Right lobe of liver (tissue), 6 donors: ENCODE measurements at regions not wholly inside any gene's neighbourhood (a gene's known extent, or its start where the extent isn't known, plus 50 kb on each side); places are given as distances from the start of the nearest gene placed in this dataset.
A peak's percentile ranks its signal among the peaks of the same experiment; 100 is the strongest.

ENCODE experiments used
- ATAC-seq, 4 donors: fragments of 200-7000 bp; cut with Tn5 transposase; one replicate each; pipeline ENCODE4 v1.9.1; 2020; ENCODE audit warnings: mild to moderate bottlenecking in 4 of 4, moderate library complexity in 4 of 4
- DNase-seq, 3 donors: peaks; one replicate each; pipeline ENCODE4 v3.0.0-alpha.2; 2020
- H3K27ac ChIP-seq, 3 donors: fragments of 200-600 bp; one replicate each; pipeline ENCODE4 v1.8.0; 2022
- H3K27me3 ChIP-seq, 2 donors: fragments of 200-600 bp; one replicate each; pipeline ENCODE4 v1.8.0; 2022
- H3K36me3 ChIP-seq, 4 donors: fragments of 200-600 bp; sonication (generic) in 1 of 4; one replicate each; pipeline versions ENCODE4 v1.5.1 to v1.8.0; 2017 to 2022; ENCODE audit warnings: control low read depth in 1 of 4
- H3K4me1 ChIP-seq, 4 donors: fragments of 200-600 bp; sonication (generic) in 1 of 4; one replicate each; pipeline versions ENCODE4 v1.5.1 to v1.8.0; 2017 to 2022; ENCODE audit warnings: control low read depth in 1 of 4
- H3K4me3 ChIP-seq, 3 donors: fragments of 200-600 bp; one replicate each; pipeline ENCODE4 v1.8.0; 2022
- H3K9me3 ChIP-seq, 4 donors: fragments of 200-600 bp; sonication (generic) in 1 of 4; one replicate each; pipeline versions ENCODE4 v1.5.1 to v1.8.0; 2017 to 2022; ENCODE audit warnings: control low read depth in 1 of 4
- POLR2A ChIP-seq: fragments of 450-650 bp; IDR thresholded peaks from one replicate; pipeline ENCODE4 v1.6.1; 2017; ENCODE audit warnings: antibody characterized with exemption, mild to moderate bottlenecking
- WGBS: methylation state at CpG from one replicate; pipeline ENCODE4 v1.1.6; 2018; ENCODE audit warnings: low coverage, low lambda C conversion rate; ENCODE audit not compliant: insufficient coverage; ENCODE audit errors: missing lambda C conversion rate; 5-methylcytosine and 5-hydroxymethylcytosine counted together
- intact Hi-C, 2 donors: fragments of 100-400 bp; cut with DNase I; formaldehyde crosslinking; loops; one replicate each; pipeline versions ENCODE4 v1.11.2 to v1.14.1; 2022
- TF ChIP-seq, protein P1 (sequence below), 4 donors: fragments of 200-600 bp in 3 of 4; fragments of 450-650 bp in 1 of 4; IDR thresholded peaks; one replicate each; pipeline versions ENCODE4 v1.5.1 to v1.8.0; 2016 to 2022; ENCODE audit warnings: antibody characterized with exemption in 4 of 4, mild to moderate bottlenecking in 2 of 4
- donor health status: DM: no; HTN: yes; CAD: no.
- donor health status: DM: no; HTN: no; CAD: no.
- donor health status: DM: no; HTN: no; CAD: no.
- donor health status: DM: no; HTN: yes; CAD: no.
- donor health status: DM: no; HTN: yes; CAD: no.

DNA sequence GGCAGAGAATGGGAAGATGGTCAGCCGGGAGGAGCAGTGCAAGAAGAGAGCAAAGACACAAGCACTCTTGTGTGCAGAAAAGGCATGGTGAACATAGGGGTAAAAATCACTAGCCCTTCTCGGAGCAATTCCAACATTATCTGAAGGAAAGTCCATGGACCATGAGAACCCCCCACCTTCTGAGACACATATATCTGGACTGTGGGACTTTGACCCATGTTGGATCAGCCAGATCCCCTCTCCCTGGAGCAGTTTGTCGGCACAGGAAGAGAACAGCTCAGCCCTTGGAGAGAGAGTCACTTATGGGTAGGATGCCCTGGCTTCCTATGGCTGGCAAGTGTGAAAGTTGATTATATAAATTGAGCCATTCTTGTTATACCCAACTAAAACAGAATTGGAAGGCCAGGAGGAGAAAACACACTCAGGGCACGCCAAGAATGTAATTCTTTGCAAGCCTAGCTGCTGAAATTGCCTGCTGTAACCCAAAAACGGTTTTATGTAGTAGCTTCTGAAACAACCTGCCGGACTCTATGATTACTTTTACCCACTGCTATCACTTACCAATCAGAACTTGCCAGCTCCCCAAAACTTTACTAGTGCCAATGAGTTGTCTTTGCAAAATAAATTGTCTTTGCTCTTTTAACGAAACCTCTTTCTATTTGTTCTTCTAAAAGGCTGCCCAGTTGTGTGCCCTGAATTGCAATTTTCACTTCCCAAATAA, 62.8 kb upstream of the ZNF599 start:
- intact Hi-C loops, result no loop called here
- TF ChIP-seq POLR2A, result no peak
- TF ChIP-seq, protein P1, sequence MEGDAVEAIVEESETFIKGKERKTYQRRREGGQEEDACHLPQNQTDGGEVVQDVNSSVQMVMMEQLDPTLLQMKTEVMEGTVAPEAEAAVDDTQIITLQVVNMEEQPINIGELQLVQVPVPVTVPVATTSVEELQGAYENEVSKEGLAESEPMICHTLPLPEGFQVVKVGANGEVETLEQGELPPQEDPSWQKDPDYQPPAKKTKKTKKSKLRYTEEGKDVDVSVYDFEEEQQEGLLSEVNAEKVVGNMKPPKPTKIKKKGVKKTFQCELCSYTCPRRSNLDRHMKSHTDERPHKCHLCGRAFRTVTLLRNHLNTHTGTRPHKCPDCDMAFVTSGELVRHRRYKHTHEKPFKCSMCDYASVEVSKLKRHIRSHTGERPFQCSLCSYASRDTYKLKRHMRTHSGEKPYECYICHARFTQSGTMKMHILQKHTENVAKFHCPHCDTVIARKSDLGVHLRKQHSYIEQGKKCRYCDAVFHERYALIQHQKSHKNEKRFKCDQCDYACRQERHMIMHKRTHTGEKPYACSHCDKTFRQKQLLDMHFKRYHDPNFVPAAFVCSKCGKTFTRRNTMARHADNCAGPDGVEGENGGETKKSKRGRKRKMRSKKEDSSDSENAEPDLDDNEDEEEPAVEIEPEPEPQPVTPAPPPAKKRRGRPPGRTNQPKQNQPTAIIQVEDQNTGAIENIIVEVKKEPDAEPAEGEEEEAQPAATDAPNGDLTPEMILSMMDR (IDR thresholded peaks at IDR 0.05), result no peak
- H3K36me3 ChIP-seq, result no peaks in the 10 kb centered on the region
- no peaks in the 10 kb centered on the region for H3K9me3 ChIP-seq
- no peaks in the 10 kb centered on the region for H3K27me3 ChIP-seq
- DNase-seq (no peak), ATAC-seq (no peak)
- H3K4me1 ChIP-seq, result peaks cover 0 to 9% (median 0%) of the 10 kb centered on the region in 4 donors
- H3K4me3 ChIP-seq, result no peak overlapping the region
- 66% methylated on average over 7 of the region's 7 CpGs for WGBS
- no peak overlapping the region for H3K27ac ChIP-seq

DNA sequence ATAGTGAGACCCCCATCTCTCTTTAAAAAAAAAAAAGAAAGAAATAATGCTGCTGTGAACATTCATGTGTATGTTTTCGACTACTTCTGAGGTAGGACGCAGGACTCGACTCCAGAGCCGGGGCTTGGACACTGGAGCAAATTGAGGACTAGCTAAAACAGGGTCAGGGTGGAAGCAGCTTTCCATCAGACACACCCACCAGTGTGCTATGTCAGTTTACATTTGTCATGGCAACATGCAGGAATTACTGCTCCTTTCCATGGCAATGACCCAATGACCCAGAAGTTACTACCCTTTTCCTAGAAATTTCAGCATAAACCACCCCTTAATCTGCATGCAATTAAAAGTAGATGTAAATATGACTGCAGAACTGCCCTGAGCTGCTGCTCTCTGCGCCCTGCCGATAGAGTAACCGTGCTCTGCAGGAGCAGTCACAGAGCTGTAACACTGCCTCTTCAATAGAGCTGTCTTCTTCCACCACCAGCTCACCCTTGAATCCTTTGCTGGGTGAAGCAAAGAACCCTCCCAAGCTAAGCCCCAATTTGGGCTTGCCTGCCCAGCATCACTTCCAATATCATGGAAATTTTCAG, 61.6 kb upstream of the ZNF599 start:
- ATAC-seq, result no peak

DNA sequence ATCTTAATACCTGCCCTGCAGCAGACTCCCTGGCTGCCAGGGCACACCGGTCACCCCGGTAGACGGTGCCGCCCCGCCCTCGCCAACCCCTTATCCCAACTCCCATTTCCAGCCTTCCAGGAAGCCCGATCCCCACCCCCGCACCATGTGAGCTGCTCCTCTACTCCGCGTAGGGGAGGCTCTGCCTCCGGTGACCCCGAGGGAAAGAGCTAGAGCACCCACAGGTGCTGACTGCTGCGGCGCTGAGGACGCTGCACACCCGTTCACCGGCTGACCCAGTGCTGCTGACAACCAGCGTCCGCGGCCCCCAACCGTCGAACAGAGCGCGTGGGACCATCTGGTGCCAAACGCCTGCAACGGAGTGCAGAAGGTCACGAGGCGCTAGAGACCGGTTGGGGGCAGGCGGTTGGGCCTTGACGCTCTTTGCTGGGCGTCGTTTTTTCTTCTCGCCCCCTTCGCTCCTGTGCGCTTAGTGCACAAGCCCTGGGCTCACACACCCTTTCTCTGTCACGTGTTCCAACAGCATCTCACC, 59.6 kb upstream of the ZNF599 start:
- intact Hi-C loops, result no loop called here
- TF ChIP-seq, protein P1 (IDR thresholded peaks at IDR 0.05), result no peak
- TF ChIP-seq POLR2A, result no peak
- Histone ChIP-seq H3K4me3 (no peak overlapping the region), H3K27me3 (no peaks in the 10 kb centered on the region), H3K36me3 (no peaks in the 10 kb centered on the region), H3K27ac (no peak overlapping the region), H3K9me3 (no peaks in the 10 kb centered on the region), H3K4me1 (no peaks in the 10 kb centered on the region)
- WGBS, result 73% methylated on average over 13 of the region's 37 CpGs
- ATAC-seq (peak in 1 of 4 donors; percentile 32), DNase-seq (no peak)

More for the DNA sequence above, 61.6 kb upstream of the ZNF599 start:
- no peak overlapping the region for H3K4me3 ChIP-seq
- TF ChIP-seq, protein P1 (IDR thresholded peaks at IDR 0.05), result no peak
- TF ChIP-seq POLR2A, result no peak
- DNase-seq, result no peak
- no peak overlapping the region for H3K27ac ChIP-seq
- no peaks in the 10 kb centered on the region for H3K9me3 ChIP-seq
- intact Hi-C loops, result no loop called here
- no peaks in the 10 kb centered on the region for H3K36me3 ChIP-seq
- H3K4me1 ChIP-seq, result peaks cover 0 to 9% (median 0%) of the 10 kb centered on the region in 4 donors
- 57% methylated on average over 4 of the region's 7 CpGs for WGBS
- H3K27me3 ChIP-seq, result no peaks in the 10 kb centered on the region

DNA sequence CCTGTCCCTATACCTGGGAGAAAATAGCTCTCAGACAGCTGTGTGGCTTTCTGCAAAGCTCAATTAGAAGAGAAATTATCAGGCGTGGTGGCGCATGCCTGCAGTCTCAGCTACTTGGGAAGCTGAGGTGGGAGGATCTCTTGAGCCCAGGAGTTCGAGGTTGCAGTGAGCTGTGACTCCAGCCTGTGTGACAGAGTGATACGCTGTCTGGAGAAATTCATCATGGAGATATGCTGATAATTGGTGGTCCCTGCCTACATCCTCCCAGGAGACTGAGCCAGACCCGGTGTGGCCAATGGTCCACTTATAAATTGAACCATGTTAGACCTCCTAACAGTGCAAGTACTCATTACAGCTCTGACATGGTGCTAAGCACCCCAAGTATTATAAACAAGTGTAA, 58.7 kb upstream of the ZNF599 start:
- Histone ChIP-seq H3K27me3 (no peaks in the 10 kb centered on the region), H3K27ac (no peak overlapping the region), H3K4me3 (no peak overlapping the region), H3K9me3 (no peaks in the 10 kb centered on the region), H3K4me1 (no peaks in the 10 kb centered on the region), H3K36me3 (no peaks in the 10 kb centered on the region)
- WGBS, result 47% methylated on average over 3 of the region's 5 CpGs
- ATAC-seq, result no peak
- intact Hi-C loops, result no loop called here
- no peak for TF ChIP-seq POLR2A
- TF ChIP-seq, protein P1 (IDR thresholded peaks at IDR 0.05), result no peak
- DNase-seq, result no peak
